Mesenchymal stem cell (in vitro differentiated cells and primary cell): ENCODE measurements at regions not wholly inside any gene's neighbourhood (a gene's known extent, or its start where the extent isn't known, plus 50 kb on each side); places are given as distances from the start of the nearest gene placed in this dataset.

Source experiments
- DNase-seq: peaks from one replicate; pipeline ENCODE4 v3.0.0-alpha.2; 2013
- H2AFZ ChIP-seq: one replicate; pipeline ENCODE4 v1.6.1; 2013; ENCODE audit warnings: low read depth, mild to moderate bottlenecking, control low read depth, inconsistent platforms, low read length, moderate library complexity
- H2AK5ac ChIP-seq: 2 replicates; pipeline ENCODE4 v1.6.1; 2013; ENCODE audit warnings: low read length, moderate library complexity, mild to moderate bottlenecking, inconsistent platforms; ENCODE audit not compliant: severe bottlenecking
- H2BK120ac ChIP-seq: one replicate; pipeline ENCODE4 v1.6.1; 2013; ENCODE audit warnings: low read depth, mild to moderate bottlenecking, inconsistent platforms, low read length, moderate library complexity
- H2BK12ac ChIP-seq, 2 experiments: one replicate each; pipeline ENCODE4 v1.6.1; 2013; ENCODE audit warnings: inconsistent platforms in 2 of 2, low read length in 2 of 2, mild to moderate bottlenecking in 2 of 2, moderate library complexity in 2 of 2, control low read depth in 1 of 2
- H2BK15ac ChIP-seq: one replicate; pipeline ENCODE4 v1.6.1; 2013; ENCODE audit warnings: mild to moderate bottlenecking, low read depth, inconsistent platforms; ENCODE audit not compliant: poor library complexity, severe bottlenecking
- H2BK5ac ChIP-seq: 2 replicates; pipeline ENCODE4 v1.6.1; 2013; ENCODE audit warnings: low read depth, mild to moderate bottlenecking, low read length, control low read depth, inconsistent platforms; ENCODE audit not compliant: poor library complexity, severe bottlenecking
- H3K14ac ChIP-seq, 2 experiments: one replicate each; pipeline ENCODE4 v1.6.1; 2013; ENCODE audit warnings: inconsistent platforms in 2 of 2, low read length in 2 of 2, control low read depth in 1 of 2, mild to moderate bottlenecking in 1 of 2, moderate library complexity in 1 of 2
- H3K18ac ChIP-seq, 2 experiments: one replicate each; pipeline ENCODE4 v1.6.1; 2013; ENCODE audit warnings: inconsistent platforms in 2 of 2, low read length in 2 of 2, control low read depth in 1 of 2, low read depth in 1 of 2, mild to moderate bottlenecking in 1 of 2
- H3K23ac ChIP-seq, 2 experiments: one replicate each; pipeline ENCODE4 v1.6.1; 2013; ENCODE audit warnings: inconsistent platforms in 2 of 2, low read length in 2 of 2, mild to moderate bottlenecking in 2 of 2, moderate library complexity in 2 of 2, control low read depth in 1 of 2
- H3K27ac ChIP-seq: 2 replicates; pipeline ENCODE4 v1.5.1; 2013; ENCODE audit warnings: mild to moderate bottlenecking, moderate library complexity, low read length, control low read depth, inconsistent platforms; ENCODE audit not compliant: poor library complexity, severe bottlenecking
- H3K27me3 ChIP-seq, 2 experiments: 2 replicates each; pipeline versions ENCODE4 v1.6.1 to v1.7.0; 2013; ENCODE audit warnings: low read length in 2 of 2, mild to moderate bottlenecking in 2 of 2, moderate library complexity in 2 of 2, control low read depth in 1 of 2, inconsistent platforms in 1 of 2; ENCODE audit not compliant: control insufficient read depth in 1 of 2, insufficient read depth in 1 of 2
- H3K36me3 ChIP-seq, 2 experiments: 2 replicates each; pipeline versions ENCODE4 v1.6.1 to v1.7.0; 2013; ENCODE audit warnings: low read length in 2 of 2, control low read depth in 1 of 2, inconsistent platforms in 1 of 2, low read depth in 1 of 2, mild to moderate bottlenecking in 1 of 2; ENCODE audit not compliant: insufficient read depth in 2 of 2, control insufficient read depth in 1 of 2
- H3K4ac ChIP-seq, 2 experiments: one replicate each; pipeline ENCODE4 v1.6.1; 2013; ENCODE audit warnings: inconsistent platforms in 2 of 2, low read length in 2 of 2, mild to moderate bottlenecking in 2 of 2, moderate library complexity in 2 of 2, control low read depth in 1 of 2, low read depth in 1 of 2
- H3K4me1 ChIP-seq: 2 replicates; pipeline ENCODE4 v1.6.1; 2013; ENCODE audit warnings: low read depth, low read length, control low read depth; ENCODE audit not compliant: control insufficient read depth, insufficient read depth
- H3K4me2 ChIP-seq: 2 replicates; pipeline ENCODE4 v1.6.1; 2013; ENCODE audit warnings: low read length, mild to moderate bottlenecking, inconsistent platforms; ENCODE audit not compliant: poor library complexity, severe bottlenecking
- H3K4me3 ChIP-seq, 2 experiments: 2 replicates each; pipeline versions ENCODE4 v1.5.1 to v1.7.0; 2013; ENCODE audit warnings: low read length in 2 of 2, mild to moderate bottlenecking in 2 of 2, control low read depth in 1 of 2, low read depth in 1 of 2; ENCODE audit not compliant: insufficient read depth in 1 of 2
- H3K79me1 ChIP-seq: replicated peaks from 2 replicates; pipeline ENCODE4 v1.6.1; 2013; ENCODE audit warnings: mild to moderate bottlenecking, control low read depth, low read length, inconsistent platforms; ENCODE audit not compliant: poor library complexity, severe bottlenecking
- H3K9ac ChIP-seq: 2 replicates; pipeline ENCODE4 v1.7.0; 2013; ENCODE audit warnings: mild to moderate bottlenecking, low read length, moderate library complexity
- H3K9me3 ChIP-seq: 2 replicates; pipeline ENCODE4 v1.7.0; 2013; ENCODE audit warnings: mild to moderate bottlenecking, low read length; ENCODE audit not compliant: control insufficient read depth
- H4K8ac ChIP-seq: one replicate; pipeline ENCODE4 v1.6.1; 2013; ENCODE audit warnings: inconsistent platforms, mild to moderate bottlenecking, low read length, moderate library complexity
- H4K91ac ChIP-seq: one replicate; pipeline ENCODE4 v1.6.1; 2013; ENCODE audit warnings: mild to moderate bottlenecking, low read length, inconsistent platforms
- WGBS: methylation state at CpG from one replicate; pipeline ENCODE4 v1.1.7; 2013; ENCODE audit warnings: mixed read lengths; 5-methylcytosine and 5-hydroxymethylcytosine counted together

GRCh38 chr13:90557626-90558025 lies 789.9 kb upstream of the MIR17HG start:
- Histone ChIP-seq H3K27ac (no peak overlapping the region), H2AFZ (no peak overlapping the region), H3K23ac (no peak overlapping the region), H3K4ac (no peak overlapping the region), H3K4me3 (no peak overlapping the region), H3K9ac (no peak overlapping the region), H3K18ac (no peak overlapping the region), H3K36me3 (no peaks in the 10 kb centered on the region), H2BK5ac (no peak overlapping the region), H3K4me1 (no peaks in the 10 kb centered on the region), H3K9me3 (peaks cover 2% of the 10 kb centered on the region), H4K91ac (no peak overlapping the region), H2BK120ac (no peak overlapping the region), H3K14ac (no peak overlapping the region), H2BK12ac (no peak overlapping the region), H3K27me3 (no peaks in the 10 kb centered on the region), H2BK15ac (no peak overlapping the region), H3K79me1 (no peaks in the 10 kb centered on the region), H2AK5ac (no peak overlapping the region), H3K4me2 (no peak overlapping the region), H4K8ac (no peak overlapping the region)
- DNase-seq = no peak
- WGBS = no CpG with 5 or more reads among the region's 2 CpGs

GRCh38 chr13:90562443-90562842 lies 785.0 kb upstream of the MIR17HG start:
- Histone ChIP-seq H2BK120ac (no peak overlapping the region), H3K4me2 (no peak overlapping the region), H3K4ac (no peak overlapping the region), H4K8ac (no peak overlapping the region), H3K27me3 (no peaks in the 10 kb centered on the region), H3K9me3 (peaks cover 2% of the 10 kb centered on the region), H3K18ac (no peak overlapping the region), H2BK12ac (no peak overlapping the region), H4K91ac (no peak overlapping the region), H2BK5ac (no peak overlapping the region), H2AFZ (no peak overlapping the region), H3K4me1 (no peaks in the 10 kb centered on the region), H3K79me1 (no peaks in the 10 kb centered on the region), H3K36me3 (no peaks in the 10 kb centered on the region), H3K14ac (no peak overlapping the region), H3K4me3 (no peak overlapping the region), H3K23ac (no peak overlapping the region), H2AK5ac (no peak overlapping the region), H2BK15ac (no peak overlapping the region), H3K9ac (no peak overlapping the region), H3K27ac (no peak overlapping the region)
- no peak for DNase-seq
- WGBS = 70% methylated on average over 1 of the region's 1 CpG

DNA sequence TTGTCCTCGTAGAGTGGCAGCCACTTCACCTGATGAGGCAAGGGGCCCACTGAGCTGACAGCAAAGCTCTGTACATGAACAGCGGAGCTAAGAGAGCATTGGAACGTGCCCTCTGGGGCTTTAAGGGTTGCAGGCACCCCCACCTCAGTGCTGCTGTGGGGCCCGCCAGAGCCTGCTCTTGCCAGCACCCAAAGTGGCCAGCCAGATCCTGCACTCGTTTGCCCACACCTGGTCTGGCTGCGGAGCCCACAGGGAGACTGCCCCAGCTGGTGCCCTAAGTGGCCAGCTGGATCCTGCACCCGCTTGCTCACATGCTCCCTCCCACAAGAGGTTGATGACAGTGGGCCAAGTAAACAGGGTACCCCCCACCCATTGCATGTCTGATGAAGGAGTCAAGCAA lies 783.4 kb upstream of the MIR17HG start:
- WGBS = 86% methylated on average over 7 of the region's 7 CpGs
- H3K27ac ChIP-seq = no peak overlapping the region
- H3K27me3 ChIP-seq = no peaks in the 10 kb centered on the region
- no peak overlapping the region for H4K91ac ChIP-seq
- H3K18ac ChIP-seq = no peak overlapping the region
- H3K4me2 ChIP-seq = no peak overlapping the region
- H3K23ac ChIP-seq = no peak overlapping the region
- no peak overlapping the region for H3K9ac ChIP-seq
- H3K9me3 ChIP-seq = peaks cover 3% of the 10 kb centered on the region
- H4K8ac ChIP-seq = no peak overlapping the region
- no peak overlapping the region for H2AFZ ChIP-seq
- H3K14ac ChIP-seq = peak overlapping the region in 1 of 2 experiments; percentile 4
- DNase-seq = no peak
- H2BK120ac ChIP-seq = no peak overlapping the region
- H2BK5ac ChIP-seq = no peak overlapping the region
- H3K79me1 ChIP-seq = no peaks in the 10 kb centered on the region
- no peak overlapping the region for H3K4ac ChIP-seq
- H2BK15ac ChIP-seq = no peak overlapping the region
- no peak overlapping the region for H2AK5ac ChIP-seq
- H3K4me3 ChIP-seq = no peak overlapping the region
- H3K4me1 ChIP-seq = no peaks in the 10 kb centered on the region
- H3K36me3 ChIP-seq = no peaks in the 10 kb centered on the region
- no peak overlapping the region for H2BK12ac ChIP-seq

DNA sequence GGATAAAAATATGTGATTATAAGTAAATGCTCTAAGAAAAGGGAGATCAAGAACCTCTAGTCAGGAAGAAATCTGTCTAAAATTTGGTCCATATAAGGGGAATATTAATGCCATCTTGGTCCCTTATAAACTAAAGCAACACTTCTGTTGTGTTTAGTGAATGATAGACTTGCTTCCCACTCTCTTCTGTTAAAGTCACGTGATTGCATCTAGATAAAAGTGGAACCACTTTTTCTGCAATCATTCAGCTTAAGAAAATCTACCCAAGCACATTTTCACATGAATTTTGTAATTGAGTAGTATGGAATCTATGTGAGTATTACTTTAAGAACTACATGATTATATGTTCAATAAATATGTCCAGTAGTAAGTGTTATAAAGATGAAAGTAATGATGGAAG lies 782.9 kb upstream of the MIR17HG start:
- Histone ChIP-seq H3K9ac (no peak overlapping the region), H3K27ac (no peak overlapping the region), H4K91ac (no peak overlapping the region), H2AK5ac (no peak overlapping the region), H3K27me3 (no peaks in the 10 kb centered on the region), H3K4ac (no peak overlapping the region), H3K23ac (no peak overlapping the region), H3K14ac (no peak overlapping the region), H2BK120ac (no peak overlapping the region), H3K4me2 (no peak overlapping the region), H3K79me1 (no peaks in the 10 kb centered on the region), H3K18ac (no peak overlapping the region), H3K36me3 (no peaks in the 10 kb centered on the region), H2BK5ac (no peak overlapping the region), H2BK15ac (no peak overlapping the region), H4K8ac (no peak overlapping the region), H2AFZ (no peak overlapping the region), H3K4me3 (no peak overlapping the region), H3K9me3 (peaks cover 3% of the 10 kb centered on the region), H2BK12ac (no peak overlapping the region), H3K4me1 (no peaks in the 10 kb centered on the region)
- DNase-seq = no peak
- no CpG with 5 or more reads among the region's 1 CpG for WGBS
